GM20431 (cell line): ENCODE measurements at regions not wholly inside any gene's neighbourhood (a gene's known extent, or its start where the extent isn't known, plus 50 kb on each side); places are given as distances from the start of the nearest gene placed in this dataset.
"Not testable (repeated sequence)": the region's sequence is repeated elsewhere in the genome, so short reads cannot be mapped to it uniquely, and the experiment has no call there.

Experiments
- in situ Hi-C: fragments of 300-500 bp; cut with MseI, MboI; formaldehyde crosslinking; loops from one replicate; pipeline ENCODE4 v1.15.0; 2020; ENCODE audit warnings: low sequenced_read_pairs; ENCODE audit not compliant: unreplicated experiment

DNA sequence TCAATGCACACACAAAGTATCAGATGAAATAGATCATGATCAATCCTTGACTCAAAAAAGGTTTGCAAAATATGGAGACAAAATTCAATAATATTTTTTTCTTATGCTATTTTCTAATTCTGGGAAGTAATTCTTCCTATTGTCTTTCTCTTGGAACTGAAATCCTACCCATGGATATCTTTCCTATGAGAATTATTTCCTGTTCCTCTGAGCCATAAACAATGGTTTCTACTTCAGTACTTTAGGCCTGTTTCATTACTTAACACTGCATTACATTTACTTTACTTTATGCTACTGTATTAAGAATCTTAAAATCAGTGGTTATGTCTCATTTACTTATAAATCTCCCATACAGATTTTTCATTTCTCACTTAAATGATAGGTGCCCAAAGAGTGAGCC lies 1025.4 kb upstream of the ACO1 start:
- in situ Hi-C loops, result no loop called here

DNA sequence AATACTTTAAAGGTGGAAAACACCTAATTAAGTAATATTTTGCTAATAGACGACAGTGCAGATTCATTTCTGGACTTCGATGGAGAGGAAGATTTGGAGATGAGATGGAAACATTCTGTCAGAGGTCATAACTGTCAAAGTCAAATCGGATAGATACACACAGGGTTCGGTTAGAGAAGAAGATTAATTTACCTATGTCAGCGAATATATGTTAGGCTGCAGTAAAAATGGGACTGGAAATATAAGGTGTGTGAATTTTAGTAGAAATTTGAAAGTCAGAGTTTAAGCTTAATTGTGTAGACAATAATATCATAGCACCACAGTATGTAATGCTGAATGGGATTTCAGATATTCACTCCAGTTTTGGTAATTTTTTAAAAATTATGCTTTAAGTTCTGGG lies 1020.3 kb upstream of the ACO1 start:
- in situ Hi-C loops, result no loop called here

DNA sequence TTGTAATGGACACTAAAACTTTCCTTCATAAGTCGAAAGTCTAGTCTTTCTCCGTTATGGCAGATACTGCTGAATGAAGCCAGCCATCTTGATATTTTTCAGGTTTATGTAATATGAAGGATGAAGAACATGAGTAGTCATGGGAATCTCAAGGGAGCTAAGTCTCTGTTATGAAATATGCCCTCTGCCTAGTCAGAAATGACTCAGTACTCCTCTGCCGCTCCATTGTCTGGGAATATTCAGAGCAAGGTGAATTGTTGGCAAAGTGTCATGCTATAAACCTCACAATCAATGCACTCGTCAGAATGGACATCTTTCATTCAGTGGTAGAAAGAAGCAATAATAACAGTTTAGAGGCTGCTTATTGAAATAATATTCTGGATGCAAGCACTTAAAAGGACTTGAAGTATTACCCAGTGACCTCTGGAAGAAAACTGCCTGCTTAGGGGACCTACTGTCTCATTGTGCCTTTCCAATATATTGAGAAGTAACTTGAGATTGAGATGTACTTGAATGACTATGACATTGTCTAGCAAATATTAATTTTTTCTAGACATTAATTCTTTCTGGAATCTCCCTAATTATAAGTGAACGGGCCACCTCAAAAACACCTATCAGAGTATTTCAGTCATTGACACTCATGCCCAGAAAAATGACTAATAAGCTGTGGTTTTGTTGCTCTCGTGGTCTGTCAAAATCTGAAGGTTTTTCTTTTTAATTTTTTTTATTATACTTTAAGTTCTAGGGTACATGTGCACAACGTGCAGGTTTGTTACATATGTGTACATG lies 1011.5 kb upstream of the ACO1 start:
- in situ Hi-C loops, result no loop called here

DNA sequence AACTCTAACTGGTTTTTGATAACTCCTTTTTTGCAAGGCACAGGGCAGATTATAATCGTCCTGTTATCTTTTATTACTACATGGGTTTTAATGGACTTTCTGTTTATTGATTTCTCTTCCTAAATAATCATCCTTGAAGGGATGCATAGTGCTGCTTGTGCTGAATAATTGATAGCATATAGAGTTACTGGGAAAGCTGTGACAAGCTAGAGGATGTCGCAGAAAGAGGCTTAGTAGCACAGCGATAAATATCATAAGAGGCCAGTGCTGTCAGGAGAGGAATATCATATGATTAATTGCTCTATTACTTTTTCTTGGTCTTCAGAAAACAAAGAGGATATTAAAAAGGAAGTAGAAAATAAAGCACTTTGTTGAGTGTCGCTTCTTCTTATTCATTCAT lies 1007.1 kb upstream of the ACO1 start:
- in situ Hi-C loops, result no loop called here

DNA sequence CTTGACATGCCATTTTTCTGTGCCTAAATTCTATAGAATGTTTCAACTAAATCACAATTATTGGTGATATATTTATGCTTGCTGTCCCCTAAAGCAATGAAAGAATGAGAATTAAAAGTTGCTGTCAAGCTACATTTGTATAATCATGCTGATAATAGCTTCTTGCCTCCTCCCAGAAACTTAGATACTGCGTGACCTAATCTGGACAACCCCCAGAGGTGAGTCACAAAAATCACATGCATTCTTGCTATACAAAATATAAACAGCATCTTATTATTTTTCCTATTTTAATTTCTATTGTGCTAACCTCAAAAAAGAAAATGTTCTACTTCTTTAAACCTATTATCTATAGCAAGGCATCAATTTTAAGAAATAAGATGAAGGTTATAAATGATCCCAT lies 995.8 kb upstream of the ACO1 start:
- in situ Hi-C loops, result no loop called here

DNA sequence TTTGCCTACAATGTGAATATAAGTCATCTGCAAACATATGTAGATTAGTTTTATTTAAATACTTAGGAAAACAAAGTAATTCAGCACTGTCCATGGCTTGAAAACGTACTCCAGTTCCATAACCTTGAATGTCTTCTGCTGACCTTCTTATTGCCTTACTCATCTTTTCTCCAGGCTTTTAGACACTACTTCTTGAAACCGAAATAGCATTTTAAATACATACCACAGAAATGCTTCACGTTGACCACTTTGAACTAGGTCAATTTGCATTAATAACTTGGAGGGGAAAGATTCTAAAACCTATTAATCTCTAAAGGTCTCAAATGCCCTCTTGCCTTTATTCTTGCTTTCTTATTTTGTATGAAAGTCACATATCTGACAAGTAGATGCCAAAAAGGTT lies 995.4 kb upstream of the ACO1 start:
- in situ Hi-C loops, result no loop called here

DNA sequence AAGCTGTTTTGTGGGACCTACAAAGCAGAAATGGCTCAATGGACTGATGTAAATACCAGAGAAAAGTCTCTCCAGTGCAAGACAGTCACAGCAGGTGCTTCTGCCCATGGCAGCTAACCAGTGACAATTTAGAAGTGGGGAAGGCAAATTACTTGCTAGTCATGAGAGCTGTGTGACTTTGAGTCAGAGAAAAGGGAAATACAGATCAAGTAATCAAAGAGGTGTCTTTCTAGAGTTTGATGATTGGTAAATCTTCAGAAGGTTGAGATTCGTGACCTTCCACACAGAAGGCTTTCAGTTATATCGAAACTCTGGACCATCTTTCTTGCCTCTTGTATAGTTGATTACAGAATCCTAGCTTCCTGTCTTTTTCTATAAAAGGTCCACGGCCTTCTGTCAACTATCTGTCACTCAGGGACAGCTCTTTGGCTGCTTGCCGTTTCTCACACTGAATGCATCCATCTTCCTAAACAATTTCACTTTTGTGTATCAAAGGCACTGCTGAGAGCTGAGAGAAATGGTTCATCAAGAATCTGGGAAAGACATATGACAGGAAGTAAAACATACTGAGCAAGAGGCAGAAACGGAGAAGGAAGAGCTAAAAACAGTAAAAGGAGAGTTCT lies 993.9 kb upstream of the ACO1 start:
- in situ Hi-C loops, result no loop called here

DNA sequence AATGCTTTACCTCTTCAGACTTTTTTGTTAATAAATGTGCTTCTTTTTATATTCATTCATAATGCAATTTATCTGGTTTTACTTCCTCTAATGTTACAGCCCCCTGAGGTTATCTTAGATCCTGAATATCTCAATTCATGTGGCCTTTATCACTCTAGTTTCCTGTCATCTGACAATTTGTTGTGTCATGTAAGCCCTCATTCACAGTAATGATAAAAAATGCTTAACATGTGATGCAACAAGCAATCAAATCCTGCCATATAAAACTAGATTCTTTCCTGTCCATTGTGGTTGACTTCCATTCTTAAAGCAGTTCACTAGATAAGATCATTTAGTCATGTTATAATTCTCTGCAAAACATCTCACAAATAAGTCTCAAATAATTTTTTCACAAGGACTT lies 991.2 kb upstream of the ACO1 start:
- in situ Hi-C loops, result no loop called here

DNA sequence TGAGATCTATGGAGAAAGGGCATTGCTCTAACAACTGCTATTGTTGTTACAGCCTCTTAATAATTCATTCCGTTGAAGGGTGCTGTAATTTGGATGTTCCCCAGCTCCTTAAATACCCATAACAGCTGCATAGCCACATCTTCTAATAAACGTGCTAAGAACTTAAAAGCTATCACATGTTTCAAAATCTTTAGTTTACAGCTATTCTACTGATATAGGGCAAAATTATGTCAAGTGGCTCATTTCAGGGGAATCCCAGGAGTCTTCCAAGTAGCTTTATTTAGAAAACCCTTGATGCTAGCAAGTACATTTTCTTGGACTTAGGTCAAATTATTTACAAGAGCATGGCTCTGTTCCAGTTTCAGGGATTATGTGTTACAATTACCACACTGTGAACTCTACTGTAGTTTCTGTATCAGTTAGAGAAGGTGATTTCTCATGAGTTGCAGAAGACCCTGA lies 990.4 kb upstream of the ACO1 start:
- in situ Hi-C loops, result no loop called here

DNA sequence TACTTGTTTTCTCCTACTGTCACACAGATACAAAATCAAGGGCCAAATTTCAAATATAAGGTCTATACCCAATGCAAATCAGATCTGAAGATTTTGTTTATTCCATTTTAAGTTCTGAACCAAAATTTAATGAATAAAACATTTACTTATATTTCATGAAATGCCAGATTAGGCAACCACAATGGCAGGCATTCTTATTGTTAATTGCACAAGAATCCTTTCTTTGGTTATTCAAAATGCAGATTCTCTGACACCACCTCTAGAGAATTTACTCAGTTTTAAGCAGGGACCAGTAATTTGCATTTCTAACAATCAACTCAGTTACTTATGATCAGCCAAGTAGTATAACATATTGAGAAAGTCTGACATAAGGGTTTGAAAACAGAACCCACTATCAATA lies 972.4 kb upstream of the ACO1 start:
- in situ Hi-C loops, result no loop called here

DNA sequence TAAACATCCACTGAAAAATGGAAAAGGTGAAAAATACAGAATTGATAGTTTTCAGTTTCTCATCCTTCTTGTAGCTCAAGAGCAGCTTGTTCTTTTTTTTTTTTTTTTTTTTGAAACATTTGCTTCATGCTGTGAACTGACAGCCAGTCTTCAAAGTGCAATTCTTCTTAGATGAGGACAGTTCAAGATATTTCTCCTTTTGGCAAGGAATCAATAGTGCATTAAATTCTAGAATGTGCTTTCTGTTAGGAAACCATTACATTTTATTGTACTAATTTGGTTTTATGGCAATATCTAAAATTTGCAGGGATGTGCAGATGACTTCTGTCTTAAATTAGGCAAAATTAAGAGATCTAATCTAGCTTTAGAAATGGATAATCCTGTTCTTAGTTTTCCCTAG lies 969.3 kb upstream of the ACO1 start:
- in situ Hi-C loops, result no loop called here

DNA sequence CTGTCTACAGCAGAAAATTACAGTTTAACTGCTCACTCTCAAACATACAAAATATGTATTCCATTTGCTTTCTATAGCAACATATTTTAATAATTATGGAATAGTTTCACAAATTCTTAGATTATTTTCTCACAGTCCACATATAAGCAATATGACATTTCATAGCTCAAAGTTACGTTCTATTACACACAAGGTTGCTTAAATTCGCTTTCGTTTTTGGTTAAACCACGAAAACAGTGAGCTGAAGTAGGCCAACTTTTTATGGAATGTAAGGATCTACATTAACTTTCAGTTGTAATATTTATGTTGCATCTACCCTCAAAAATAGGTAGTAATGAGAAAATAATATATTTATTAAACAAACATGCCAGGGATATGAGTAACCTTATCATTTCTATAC lies 966.0 kb upstream of the ACO1 start:
- in situ Hi-C loops, result no loop called here

DNA sequence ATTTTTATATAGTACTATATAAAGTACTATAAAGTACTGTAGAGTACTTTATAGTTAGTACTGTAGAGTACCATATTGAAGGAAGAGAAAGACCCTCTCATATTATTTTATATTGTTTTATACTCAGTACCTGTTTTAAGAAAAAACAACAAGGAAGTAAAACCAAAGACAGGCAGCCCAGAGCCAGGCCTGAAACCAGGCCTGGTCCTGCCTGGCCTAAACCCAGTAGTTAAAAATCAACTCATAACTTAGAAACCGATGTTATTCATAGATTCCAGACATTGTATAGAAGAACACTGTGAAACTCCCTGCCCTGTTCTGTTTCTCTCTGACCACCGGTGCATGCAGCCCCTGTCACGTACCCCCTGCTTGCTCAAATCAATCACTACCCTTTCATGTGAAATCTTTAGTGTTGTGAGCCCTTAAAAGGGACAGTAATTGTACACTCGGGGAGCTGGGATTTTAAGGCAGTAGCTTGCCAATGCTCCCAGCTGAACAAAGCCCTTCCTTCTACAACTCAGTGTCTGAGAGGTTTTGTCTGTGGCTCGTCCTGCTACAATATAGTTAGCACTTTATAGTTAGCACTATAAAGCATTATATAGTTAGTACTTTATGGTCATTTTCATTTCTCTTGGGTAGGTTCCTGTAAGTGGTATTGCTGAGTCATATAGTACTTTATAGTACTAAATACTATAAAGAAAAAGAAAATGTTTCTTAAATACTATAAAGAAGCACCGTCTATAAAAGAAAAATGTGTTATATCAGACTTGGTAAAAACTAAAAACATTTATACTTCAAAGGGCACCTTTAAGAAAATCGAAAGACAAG lies 940.6 kb upstream of the ACO1 start:
- in situ Hi-C loops, result not testable (repeated sequence)

DNA sequence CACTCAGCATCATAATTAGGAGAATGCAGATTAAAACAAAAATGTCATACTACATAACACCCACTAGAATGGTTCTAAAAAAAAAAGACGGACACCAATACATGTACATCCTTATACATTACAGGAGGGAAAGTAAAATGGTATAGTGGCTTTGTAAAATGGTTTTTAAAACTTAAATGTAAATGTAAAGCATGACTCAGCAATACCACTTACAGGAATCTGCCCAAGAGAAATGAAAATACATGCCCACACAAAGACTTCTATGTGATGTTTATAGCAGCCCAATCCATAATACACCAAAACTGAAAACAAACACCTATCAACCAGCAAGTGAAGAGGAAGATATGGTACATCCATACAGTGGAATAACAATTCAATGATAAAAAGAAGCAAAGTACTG lies 939.1 kb upstream of the ACO1 start:
- in situ Hi-C loops, result no loop called here

DNA sequence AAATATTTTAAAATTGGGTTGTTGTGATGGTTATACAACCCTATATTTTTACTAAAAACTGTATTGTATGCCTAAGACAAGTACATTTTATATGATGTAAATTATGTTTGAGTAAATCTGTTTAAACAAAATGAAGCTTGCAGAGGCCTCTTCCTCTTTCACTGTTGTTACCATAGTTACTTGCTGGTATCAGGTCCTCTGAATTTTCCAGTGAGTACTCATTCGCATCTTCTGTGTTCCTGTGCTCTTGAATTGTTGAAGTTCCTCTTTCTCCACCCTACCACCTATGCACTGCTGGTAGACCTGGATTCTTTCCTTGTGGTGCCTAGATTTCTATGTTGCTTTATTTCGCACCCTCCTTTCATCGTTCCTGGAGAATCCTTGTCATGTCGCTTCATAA lies 938.5 kb upstream of the ACO1 start:
- in situ Hi-C loops, result no loop called here

DNA sequence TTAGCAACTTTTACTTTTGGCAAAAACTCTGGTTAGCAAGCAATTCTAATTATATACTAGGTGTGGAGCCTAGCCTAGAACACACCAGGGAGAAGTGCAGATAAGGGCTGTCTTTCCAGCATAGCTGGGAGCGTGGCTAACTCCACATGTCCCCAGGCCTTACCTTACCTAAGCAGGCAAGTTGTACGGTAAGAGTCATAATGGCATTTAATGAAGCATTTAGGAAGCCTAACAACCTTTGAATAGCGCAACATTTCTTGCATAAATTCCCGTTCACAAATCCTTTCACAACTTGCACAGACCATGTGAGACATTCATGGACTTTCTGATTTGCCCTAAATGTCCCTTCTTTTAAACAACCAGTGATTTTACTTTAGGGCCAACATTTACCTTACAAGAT lies 917.4 kb upstream of the ACO1 start:
- in situ Hi-C loops, result no loop called here

DNA sequence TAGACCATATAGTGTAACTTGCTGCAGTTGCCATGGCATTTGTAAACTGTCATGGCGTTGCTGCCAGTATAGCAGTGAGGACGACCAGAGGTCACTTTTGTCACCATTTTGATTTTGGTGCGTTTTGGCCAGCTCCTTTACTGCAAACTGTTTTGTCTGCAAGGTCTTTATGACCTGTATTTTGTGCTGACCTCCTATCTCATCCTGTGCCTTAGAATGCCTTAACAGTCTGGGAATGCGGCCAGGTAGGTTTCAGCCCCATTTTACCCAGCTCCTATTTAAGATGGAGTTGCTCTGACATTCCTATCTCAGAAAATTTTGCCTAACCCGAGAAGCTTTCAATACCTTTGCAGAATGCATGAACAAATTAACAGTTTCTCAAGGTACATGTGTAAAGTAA lies 914.4 kb upstream of the ACO1 start:
- in situ Hi-C loops, result no loop called here

DNA sequence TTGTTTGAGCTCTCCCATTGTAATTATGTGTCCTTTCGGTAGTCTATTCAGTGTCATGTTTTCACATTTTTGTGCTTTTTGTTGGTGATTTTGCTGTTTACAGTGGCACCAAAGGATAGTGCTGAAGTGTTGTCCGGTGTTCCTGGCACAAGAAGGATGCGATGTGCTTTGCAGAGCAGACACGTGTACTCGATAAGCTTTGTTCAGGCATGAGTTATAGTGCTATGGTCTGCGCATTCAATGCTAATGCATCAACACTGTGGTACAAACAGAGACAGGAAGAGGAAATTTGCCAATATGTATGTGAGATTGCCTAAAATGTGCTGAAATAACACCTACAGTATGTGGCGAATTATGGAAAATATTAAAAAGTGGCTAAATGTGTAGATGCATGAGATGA lies 913.4 kb upstream of the ACO1 start:
- in situ Hi-C loops, result no loop called here

DNA sequence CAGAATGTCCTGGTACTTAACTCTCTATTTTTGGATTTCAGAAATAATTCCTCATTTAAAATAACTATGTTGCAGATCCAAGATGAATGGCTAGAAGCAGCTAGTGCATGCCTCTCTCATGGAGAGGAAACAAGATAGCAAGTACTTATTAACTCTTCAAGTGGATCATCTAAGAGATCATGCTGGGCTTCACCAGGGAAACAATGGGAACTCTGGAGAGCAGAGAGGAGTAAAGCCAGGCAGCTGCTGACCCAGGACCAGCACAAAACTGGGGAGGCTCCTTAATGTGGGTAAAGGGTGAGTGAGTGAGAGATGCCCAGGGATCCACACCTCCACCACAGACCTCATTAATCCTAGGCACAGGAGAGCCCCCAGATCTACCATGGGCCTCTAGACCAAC lies 897.8 kb upstream of the ACO1 start:
- in situ Hi-C loops, result no loop called here

DNA sequence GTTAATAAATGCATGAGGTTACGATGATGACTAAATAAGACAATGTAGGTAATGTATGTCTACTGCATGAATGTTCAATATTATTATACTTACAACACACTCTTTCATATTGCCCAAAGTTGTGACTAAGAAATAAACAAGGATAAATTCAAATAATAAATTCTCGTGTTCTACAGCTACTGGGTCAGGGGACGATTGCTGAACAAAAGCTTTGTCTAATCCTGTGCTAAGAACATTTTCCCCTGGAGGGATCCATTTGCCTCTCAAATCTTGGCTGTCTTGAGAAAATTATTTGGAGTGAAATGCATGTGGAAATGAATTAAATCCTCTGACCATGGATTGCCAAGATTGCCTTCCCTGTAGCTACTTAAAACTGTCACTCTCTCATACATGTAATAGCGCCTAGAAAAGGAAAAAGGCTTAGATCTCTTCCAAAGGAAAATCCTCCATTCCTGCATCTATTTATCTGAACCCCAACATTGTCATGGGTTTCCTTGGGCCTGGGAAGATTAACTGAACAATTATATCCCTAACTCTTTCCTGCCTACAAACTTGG lies 893.8 kb upstream of the ACO1 start:
- in situ Hi-C loops, result no loop called here

DNA sequence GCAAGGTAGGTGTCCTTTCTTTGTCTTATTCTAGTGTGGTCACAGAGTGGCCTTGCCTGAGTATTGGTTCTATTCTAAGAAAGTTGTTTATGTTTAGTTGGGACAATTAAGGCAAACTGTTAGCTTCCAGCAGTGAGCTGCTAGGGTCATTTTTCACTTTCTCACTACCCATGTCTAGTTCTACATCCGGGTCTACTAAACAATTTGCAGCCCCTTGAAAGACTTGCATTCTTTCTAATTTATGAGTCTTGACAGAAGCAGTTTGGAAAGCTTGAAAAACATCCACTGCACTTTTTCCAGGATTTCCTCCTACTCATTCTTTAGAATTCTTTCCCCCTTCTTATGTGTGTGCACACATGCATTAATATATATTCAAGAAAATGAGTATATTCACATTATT lies 892.2 kb upstream of the ACO1 start:
- in situ Hi-C loops, result no loop called here
